Activated CD8-positive, alpha-beta memory T cell treated with anti-CD3 and anti-CD28 coated beads, Interleukin-2, amount 10 ng/mL, durations not matched to agents 7 days and 5 days (primary cell): ENCODE measurements at regions not wholly inside any gene's neighbourhood (a gene's known extent, or its start where the extent isn't known, plus 50 kb on each side); places are given as distances from the start of the nearest gene placed in this dataset.

Experiments
- ATAC-seq: fragments of 150-1000 bp; cut with Tn5 transposase; one replicate; pipeline ENCODE4 v1.10.0; 2021; ENCODE audit warnings: moderate library complexity
- CTCF ChIA-PET: fragments of 350-600 bp; sonication (Branson Sonifier 250); formaldehyde crosslinking; loops from one replicate; lab custom pipeline; 2021; ENCODE audit warnings: antibody characterized with exemption; lab: Charles Lee
- DNase-seq: peaks from one replicate; pipeline ENCODE4 v3.0.0-alpha.2; 2020
- H3K27ac Mint-ChIP-seq: one replicate; pipeline ENCODE4 v1.8.0; 2021; ENCODE audit warnings: mild to moderate bottlenecking, mixed read lengths
- H3K27me3 Mint-ChIP-seq: one replicate; pipeline ENCODE4 v1.8.0; 2021; ENCODE audit warnings: mixed read lengths
- H3K36me3 Mint-ChIP-seq: one replicate; pipeline ENCODE4 v1.8.0; 2021; ENCODE audit warnings: mild to moderate bottlenecking, mixed read lengths
- H3K4me1 Mint-ChIP-seq: one replicate; pipeline ENCODE4 v1.8.0; 2021; ENCODE audit warnings: mixed read lengths
- H3K4me3 Mint-ChIP-seq: one replicate; pipeline ENCODE4 v1.8.0; 2021; ENCODE audit warnings: mild to moderate bottlenecking, moderate library complexity, mixed read lengths
- H3K9me3 Mint-ChIP-seq: one replicate; pipeline ENCODE4 v1.8.0; 2022; ENCODE audit warnings: low read depth, mixed read lengths

DNA sequence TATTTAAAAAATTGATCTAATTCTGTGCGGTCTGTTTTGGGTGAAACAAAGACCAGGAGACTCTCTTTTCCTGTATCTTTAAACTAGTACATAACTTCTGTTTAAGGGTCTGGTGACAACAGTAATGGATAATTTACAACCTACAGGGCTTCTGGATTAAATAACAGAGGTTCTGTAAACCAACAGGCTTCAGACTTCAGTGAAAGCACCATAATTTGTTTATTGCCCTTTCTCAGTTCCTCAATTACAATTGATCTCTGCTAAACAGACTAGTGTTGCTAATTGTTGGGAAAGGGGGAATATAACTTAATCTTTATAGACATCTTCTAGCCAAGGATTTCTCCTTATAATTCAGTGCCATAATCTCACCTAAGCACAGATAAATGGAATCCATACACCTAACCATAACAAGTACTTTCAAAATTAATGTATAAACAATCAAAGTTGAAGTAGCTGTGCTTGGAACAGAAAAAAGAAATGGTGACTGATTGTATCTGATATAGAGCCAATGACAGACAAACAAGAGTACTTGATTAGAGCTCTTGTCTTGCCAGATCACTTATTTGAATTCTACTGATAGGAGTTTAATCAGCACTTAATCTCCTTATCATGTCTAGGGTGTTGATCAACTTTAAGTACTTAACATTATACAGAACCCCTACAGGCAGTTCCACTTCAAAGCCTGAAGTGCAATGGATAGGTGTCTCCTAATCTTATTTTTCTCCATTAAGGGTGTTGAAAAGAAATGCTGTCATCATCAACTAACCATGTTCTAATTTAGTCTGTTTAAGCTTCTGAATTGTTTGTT lies 536.0 kb downstream of the NR2F1-AS1 start:
- Mint-ChIP-seq H3K4me3 (no peak overlapping the region), H3K36me3 (no peaks in the 10 kb centered on the region), H3K4me1 (no peaks in the 10 kb centered on the region), H3K9me3 (no peaks in the 10 kb centered on the region), H3K27me3 (no peaks in the 10 kb centered on the region), H3K27ac (no peak overlapping the region)
- CTCF ChIA-PET, result no interaction called here
- ATAC-seq, result no peak
- DNase-seq, result no peak

DNA sequence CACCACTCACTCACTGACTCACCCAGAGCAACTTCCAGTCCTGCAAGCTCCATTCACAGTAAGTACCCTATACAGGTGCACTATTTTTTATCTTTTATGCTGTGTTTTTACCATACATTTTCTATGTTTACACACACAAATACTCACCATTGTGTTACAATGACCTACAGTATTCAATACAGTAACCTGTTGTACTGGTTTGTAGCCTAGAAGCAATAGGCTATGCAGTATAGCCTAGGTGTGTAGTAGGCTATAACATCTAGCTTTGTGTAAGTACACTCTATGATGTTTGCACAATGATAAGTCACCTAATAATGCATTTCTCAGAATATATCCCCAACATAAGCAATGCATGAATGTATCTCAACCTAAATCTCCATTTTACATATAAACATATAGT lies 541.1 kb downstream of the NR2F1-AS1 start:
- DNase-seq (no peak), ATAC-seq (no peak)
- no peaks in the 10 kb centered on the region for H3K4me1 Mint-ChIP-seq
- no peak overlapping the region for H3K27ac Mint-ChIP-seq
- H3K36me3 Mint-ChIP-seq, result no peaks in the 10 kb centered on the region
- H3K4me3 Mint-ChIP-seq, result no peak overlapping the region
- H3K27me3 Mint-ChIP-seq, result no peaks in the 10 kb centered on the region
- CTCF ChIA-PET, result no interaction called here
- H3K9me3 Mint-ChIP-seq, result no peaks in the 10 kb centered on the region

DNA sequence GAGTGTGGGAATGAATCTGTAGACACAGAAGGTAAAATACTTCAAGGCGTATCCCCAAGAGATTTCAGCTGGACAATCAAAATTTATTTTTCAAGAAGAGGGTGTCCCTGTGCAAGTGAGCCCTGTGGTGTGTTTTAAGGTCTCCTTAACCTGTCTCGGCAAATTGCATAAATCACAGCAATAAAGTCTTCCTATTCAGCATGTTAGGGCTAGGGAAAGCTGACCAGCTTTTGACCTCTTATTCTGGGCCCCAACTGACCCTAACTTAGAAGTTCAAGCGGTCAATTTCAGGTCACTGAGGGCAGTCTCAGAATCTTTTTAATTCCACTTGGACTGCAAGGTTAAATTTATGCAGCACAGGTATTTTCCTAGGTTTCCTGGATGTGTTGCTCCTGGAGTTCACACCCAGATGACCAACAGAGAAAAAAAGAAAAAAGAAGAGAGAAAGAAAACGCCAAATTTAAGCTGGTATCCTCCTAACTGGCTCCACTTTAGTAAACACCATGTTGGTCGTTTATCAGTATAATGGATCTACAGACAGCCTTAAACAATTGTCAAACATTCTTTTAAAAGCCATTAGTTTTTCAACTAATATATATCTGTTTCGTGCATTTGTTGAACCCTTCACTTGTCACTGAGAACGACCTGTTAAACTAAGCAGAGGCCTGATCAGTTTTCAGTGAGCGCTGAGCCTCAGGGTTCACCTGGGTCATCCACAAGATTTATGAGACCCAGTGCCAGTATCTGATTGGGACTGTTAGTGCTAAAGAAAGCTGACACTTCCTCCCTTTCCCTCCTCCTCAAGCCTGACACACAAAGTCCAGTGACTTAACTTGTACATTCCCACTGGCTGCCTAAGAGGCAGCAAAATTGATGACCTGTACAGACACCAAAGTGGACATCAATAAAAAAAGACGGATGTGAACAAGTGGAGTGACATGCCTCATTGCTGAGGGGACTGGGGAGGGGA lies 546.1 kb downstream of the NR2F1-AS1 start:
- no peak overlapping the region for H3K27ac Mint-ChIP-seq
- no peak for DNase-seq
- H3K4me3 Mint-ChIP-seq, result no peak overlapping the region
- CTCF ChIA-PET, result no interaction called here
- no peaks in the 10 kb centered on the region for H3K36me3 Mint-ChIP-seq
- ATAC-seq, result no peak
- H3K9me3 Mint-ChIP-seq, result no peaks in the 10 kb centered on the region
- no peaks in the 10 kb centered on the region for H3K27me3 Mint-ChIP-seq
- H3K4me1 Mint-ChIP-seq, result no peaks in the 10 kb centered on the region

DNA sequence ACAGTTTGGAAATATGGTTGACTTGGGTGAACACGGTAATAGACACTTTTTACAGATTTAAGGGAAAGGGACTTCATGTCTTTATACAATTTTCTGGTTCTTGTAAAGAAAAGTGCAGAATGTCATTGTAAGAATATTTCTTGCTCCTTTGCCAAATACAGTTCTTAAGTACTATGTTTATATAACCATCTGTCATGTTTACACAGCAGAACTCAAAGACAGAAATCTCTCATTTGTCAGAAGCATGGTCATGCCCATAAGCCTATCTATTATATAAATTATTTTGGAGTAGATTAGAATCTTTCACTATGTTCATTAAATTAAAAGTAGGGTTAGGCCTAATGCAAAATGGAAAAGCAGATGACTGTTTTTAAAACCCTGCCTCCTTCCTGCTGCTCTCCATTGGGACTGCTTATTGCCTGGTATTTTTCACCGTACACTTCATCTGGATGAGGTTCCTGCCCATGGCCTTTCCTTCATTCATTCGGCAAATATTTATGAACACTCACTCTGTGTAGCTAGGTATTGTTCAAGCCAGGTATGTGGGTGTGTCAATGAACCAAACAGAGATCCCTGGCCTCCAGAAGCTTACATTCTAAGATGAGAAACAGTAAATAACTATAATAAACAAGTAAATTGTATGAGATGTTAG lies 558.1 kb downstream of the NR2F1-AS1 start:
- no peaks in the 10 kb centered on the region for H3K9me3 Mint-ChIP-seq
- no peak overlapping the region for H3K4me3 Mint-ChIP-seq
- no peaks in the 10 kb centered on the region for H3K27me3 Mint-ChIP-seq
- CTCF ChIA-PET, result no interaction called here
- DNase-seq (no peak), ATAC-seq (no peak)
- H3K4me1 Mint-ChIP-seq, result no peaks in the 10 kb centered on the region
- H3K36me3 Mint-ChIP-seq, result no peaks in the 10 kb centered on the region
- H3K27ac Mint-ChIP-seq, result no peak overlapping the region

DNA sequence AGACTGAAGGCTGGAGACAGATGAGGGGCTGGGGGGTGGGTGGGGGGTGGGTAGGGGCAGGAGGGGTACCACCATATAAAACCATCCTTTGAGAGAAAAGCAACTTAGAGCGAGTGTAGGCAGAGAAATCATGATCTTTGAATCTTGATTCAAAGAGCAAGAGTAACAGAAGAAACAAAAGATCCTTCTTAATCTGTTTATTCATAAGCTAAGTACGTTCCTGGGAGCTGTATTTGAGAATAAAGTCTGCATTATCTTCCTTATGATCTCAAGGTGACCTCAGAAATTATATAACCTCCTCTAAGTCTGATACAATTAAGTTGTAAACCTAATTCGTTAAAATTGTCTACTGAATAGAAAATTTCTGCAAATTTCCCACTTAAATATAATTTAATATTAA lies 558.8 kb downstream of the NR2F1-AS1 start:
- no peaks in the 10 kb centered on the region for H3K4me1 Mint-ChIP-seq
- no peaks in the 10 kb centered on the region for H3K9me3 Mint-ChIP-seq
- no peak overlapping the region for H3K4me3 Mint-ChIP-seq
- CTCF ChIA-PET, result no interaction called here
- ATAC-seq (no peak), DNase-seq (no peak)
- H3K27me3 Mint-ChIP-seq, result no peaks in the 10 kb centered on the region
- no peaks in the 10 kb centered on the region for H3K36me3 Mint-ChIP-seq
- no peak overlapping the region for H3K27ac Mint-ChIP-seq

DNA sequence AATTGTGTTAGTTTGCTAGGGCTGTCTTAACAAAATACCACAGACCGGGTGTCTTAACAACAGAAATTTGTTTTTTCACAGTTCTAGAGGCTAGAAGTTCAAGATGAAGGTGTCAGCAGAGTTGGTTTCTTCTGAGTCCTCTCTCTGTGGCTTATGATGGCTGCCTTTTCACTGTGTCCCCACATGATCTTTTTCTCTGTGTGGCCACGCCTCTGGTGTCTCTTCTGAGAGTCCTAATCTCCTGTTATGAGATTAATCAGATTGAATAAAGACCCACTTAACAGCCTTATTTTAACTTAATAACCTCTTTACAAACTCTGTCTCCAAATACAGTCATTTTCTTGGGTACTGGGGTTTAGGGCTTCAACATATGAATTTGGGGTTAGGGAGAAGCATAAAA lies 561.1 kb downstream of the NR2F1-AS1 start:
- H3K27ac Mint-ChIP-seq, result no peak overlapping the region
- no peaks in the 10 kb centered on the region for H3K36me3 Mint-ChIP-seq
- H3K4me1 Mint-ChIP-seq, result no peaks in the 10 kb centered on the region
- DNase-seq (no peak), ATAC-seq (no peak)
- H3K9me3 Mint-ChIP-seq, result no peaks in the 10 kb centered on the region
- H3K4me3 Mint-ChIP-seq, result no peak overlapping the region
- CTCF ChIA-PET, result no interaction called here
- H3K27me3 Mint-ChIP-seq, result no peaks in the 10 kb centered on the region

DNA sequence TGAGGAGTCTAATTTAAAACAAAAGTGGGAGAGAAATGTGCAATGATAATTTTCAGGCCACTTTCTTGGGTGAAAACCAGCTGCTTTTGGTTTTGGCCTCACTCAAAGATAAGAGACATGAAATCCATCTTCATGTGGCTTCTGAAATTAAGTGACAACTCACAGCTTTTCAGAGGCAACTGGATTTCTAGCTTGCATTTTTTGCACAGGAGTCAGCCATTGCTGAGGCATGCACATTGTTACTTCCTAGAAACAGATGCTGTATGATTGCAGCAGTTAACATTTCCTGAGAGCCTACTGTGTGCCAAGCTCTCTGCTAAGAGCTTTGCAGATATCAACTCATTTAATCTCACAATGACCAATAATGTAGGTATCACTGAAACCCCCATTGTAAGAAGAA lies 562.6 kb downstream of the NR2F1-AS1 start:
- H3K27me3 Mint-ChIP-seq, result no peaks in the 10 kb centered on the region
- H3K4me1 Mint-ChIP-seq, result no peaks in the 10 kb centered on the region
- H3K27ac Mint-ChIP-seq, result no peak overlapping the region
- no peak overlapping the region for H3K4me3 Mint-ChIP-seq
- no peaks in the 10 kb centered on the region for H3K9me3 Mint-ChIP-seq
- ATAC-seq, result no peak
- no peaks in the 10 kb centered on the region for H3K36me3 Mint-ChIP-seq
- CTCF ChIA-PET, result no interaction called here
- no peak for DNase-seq

DNA sequence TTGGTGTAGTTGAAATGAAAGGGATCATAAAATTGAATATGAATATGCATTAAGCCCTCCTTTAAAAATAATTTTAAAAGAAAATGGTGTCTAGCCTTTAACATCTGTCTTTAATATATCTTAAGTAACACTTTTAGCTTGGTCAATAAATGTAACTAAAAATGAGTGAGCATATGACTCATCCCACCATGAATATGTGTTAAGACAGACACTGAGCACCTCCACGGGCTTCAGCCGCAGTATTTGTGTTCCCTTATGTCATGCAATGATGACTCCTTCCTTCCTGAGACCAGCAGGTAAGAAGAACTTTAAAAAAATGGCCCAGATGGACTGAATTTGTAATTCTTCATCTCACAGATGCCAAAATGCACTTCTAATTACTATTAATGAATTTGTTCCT lies 563.2 kb downstream of the NR2F1-AS1 start:
- Mint-ChIP-seq H3K27me3 (no peaks in the 10 kb centered on the region), H3K36me3 (no peaks in the 10 kb centered on the region), H3K9me3 (no peaks in the 10 kb centered on the region), H3K27ac (no peak overlapping the region), H3K4me3 (no peak overlapping the region), H3K4me1 (no peaks in the 10 kb centered on the region)
- ATAC-seq (no peak), DNase-seq (no peak)
- CTCF ChIA-PET, result no interaction called here

DNA sequence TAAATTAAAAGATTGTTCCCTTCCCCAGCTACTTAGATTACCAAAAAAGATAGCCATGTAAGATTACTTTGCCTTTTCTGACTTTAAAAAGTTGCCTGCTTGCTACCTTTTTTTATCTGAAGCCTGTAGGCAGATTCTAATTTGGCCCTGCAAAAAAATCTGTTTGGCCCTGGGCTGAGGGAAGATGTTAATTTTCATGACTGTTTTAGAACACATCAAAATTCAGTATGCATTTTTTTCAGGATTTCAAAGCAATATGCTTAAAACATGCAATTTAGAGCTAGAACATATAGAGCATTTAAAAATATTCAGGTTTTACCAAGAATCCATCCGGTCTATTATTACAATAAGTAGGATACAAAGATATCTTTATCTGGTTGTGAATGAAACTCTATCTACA lies 563.6 kb downstream of the NR2F1-AS1 start:
- no peaks in the 10 kb centered on the region for H3K36me3 Mint-ChIP-seq
- H3K4me1 Mint-ChIP-seq, result no peaks in the 10 kb centered on the region
- ATAC-seq, result no peak
- no peak for DNase-seq
- CTCF ChIA-PET, result no interaction called here
- no peak overlapping the region for H3K4me3 Mint-ChIP-seq
- no peak overlapping the region for H3K27ac Mint-ChIP-seq
- no peaks in the 10 kb centered on the region for H3K27me3 Mint-ChIP-seq
- no peaks in the 10 kb centered on the region for H3K9me3 Mint-ChIP-seq

DNA sequence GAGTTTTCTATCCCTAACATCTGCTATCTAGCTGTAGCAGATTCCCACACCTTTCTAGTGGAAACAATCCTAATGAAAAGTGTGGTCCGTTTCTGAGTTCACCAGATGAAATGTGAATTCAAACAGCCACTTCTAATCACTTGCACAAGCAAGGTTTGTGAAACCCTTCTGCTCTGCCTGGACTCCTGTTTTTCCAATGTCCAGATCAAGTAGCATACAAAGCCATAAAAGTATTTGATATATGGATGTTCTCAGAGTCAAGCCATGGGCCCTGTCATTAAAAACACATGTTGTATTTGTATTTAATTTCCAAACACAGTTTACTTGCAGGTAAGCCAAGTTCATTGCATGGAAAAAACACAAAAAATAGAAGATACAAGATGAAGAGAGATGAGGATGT lies 570.4 kb downstream of the NR2F1-AS1 start:
- CTCF ChIA-PET, result no interaction called here
- H3K4me1 Mint-ChIP-seq, result no peaks in the 10 kb centered on the region
- no peaks in the 10 kb centered on the region for H3K9me3 Mint-ChIP-seq
- DNase-seq (no peak), ATAC-seq (no peak)
- H3K4me3 Mint-ChIP-seq, result no peak overlapping the region
- H3K27me3 Mint-ChIP-seq, result no peaks in the 10 kb centered on the region
- H3K36me3 Mint-ChIP-seq, result no peaks in the 10 kb centered on the region
- H3K27ac Mint-ChIP-seq, result no peak overlapping the region

DNA sequence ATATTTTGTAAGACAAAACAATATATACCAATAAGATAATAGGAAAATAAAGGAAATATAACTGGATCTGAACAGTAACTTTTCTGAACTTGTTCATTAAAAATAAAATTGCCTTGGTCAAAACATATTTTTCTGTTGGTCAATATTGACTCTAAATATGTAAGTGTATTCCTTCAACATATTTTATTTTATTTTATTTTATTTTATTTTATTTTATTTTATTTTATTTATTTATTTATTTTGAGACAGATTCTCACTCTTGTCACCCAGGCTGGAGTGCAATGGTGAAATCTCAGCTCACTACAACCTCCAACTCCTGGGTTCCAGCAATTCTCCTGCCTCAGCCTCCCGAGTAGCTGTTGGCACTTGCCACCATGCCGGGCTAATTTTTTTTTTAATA lies 571.0 kb downstream of the NR2F1-AS1 start:
- H3K27ac Mint-ChIP-seq, result no peak overlapping the region
- H3K4me1 Mint-ChIP-seq, result no peaks in the 10 kb centered on the region
- DNase-seq (no peak), ATAC-seq (no peak)
- no peaks in the 10 kb centered on the region for H3K27me3 Mint-ChIP-seq
- H3K36me3 Mint-ChIP-seq, result no peaks in the 10 kb centered on the region
- no peak overlapping the region for H3K4me3 Mint-ChIP-seq
- no peaks in the 10 kb centered on the region for H3K9me3 Mint-ChIP-seq
- CTCF ChIA-PET, result no interaction called here

DNA sequence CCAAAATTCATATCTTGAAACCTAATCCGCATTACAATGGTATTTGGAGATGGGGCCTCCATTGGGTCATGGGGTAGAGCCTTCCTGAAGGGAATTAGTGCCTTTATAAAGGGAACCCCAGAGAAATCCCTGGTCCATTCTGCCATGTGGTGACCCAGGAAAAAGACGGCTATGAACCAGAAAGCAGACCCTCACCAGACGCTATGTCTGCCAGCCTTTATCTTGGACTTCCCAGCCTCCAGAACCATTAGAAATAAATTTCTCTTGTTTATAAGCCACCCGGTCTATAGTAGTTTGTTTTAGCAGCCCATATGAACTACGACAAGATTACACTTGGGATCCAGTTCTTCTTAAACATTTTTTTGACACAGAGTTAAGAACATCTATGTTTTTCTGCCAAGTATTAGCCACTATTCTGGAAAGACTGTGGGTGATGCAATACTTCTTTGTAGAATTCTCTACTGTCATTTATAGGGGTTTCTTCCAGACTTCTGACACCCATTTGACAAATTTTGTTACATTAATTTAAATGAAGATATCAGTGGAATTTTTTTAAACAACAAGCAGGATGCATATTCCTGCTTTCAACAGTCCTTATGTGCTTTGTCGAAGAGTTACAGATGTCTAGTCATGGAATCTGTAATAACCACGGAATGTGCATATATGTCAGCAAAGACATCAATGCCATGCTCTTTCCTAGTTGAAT lies 572.4 kb downstream of the NR2F1-AS1 start:
- no peak for DNase-seq
- Mint-ChIP-seq H3K4me1 (no peaks in the 10 kb centered on the region), H3K27me3 (no peaks in the 10 kb centered on the region), H3K4me3 (no peak overlapping the region), H3K36me3 (no peaks in the 10 kb centered on the region), H3K9me3 (no peaks in the 10 kb centered on the region), H3K27ac (no peak overlapping the region)
- CTCF ChIA-PET, result no interaction called here
- no peak for ATAC-seq

DNA sequence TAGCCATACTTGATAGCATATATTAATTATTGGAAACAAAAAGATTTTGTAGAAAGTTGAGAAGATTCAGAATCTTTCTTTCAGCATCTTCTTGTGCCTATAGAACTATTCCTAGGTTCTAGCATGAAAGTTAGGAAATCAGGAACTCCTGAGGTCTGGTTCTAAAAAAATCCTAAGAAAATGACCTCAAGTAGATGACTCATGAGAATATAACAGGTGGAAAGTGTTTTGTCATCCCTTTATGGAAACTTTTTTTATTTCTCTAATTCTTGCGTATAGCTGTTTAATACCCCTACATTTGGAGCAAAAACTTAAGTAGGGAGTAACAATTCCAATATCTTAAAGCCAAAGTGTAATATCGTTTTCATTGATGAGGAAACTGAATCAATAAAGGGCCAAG lies 574.1 kb downstream of the NR2F1-AS1 start:
- H3K4me3 Mint-ChIP-seq, result no peak overlapping the region
- DNase-seq (no peak), ATAC-seq (no peak)
- CTCF ChIA-PET, result no interaction called here
- H3K27me3 Mint-ChIP-seq, result no peaks in the 10 kb centered on the region
- H3K9me3 Mint-ChIP-seq, result no peaks in the 10 kb centered on the region
- no peak overlapping the region for H3K27ac Mint-ChIP-seq
- no peaks in the 10 kb centered on the region for H3K36me3 Mint-ChIP-seq
- H3K4me1 Mint-ChIP-seq, result no peaks in the 10 kb centered on the region
